Stimulated activated CD8-positive, alpha-beta memory T cell treated with anti-CD3 and anti-CD28 coated beads, Interleukin-15, amount 100 ng/mL, for 24 hours (primary cell): ENCODE measurements at regions not wholly inside any gene's neighbourhood (a gene's known extent, or its start where the extent isn't known, plus 50 kb on each side); places are given as distances from the start of the nearest gene placed in this dataset.

Experiments used
- DNase-seq: peaks from one replicate; pipeline ENCODE4 v3.0.0-alpha.2; 2020; ENCODE audit warnings: low read depth

DNA sequence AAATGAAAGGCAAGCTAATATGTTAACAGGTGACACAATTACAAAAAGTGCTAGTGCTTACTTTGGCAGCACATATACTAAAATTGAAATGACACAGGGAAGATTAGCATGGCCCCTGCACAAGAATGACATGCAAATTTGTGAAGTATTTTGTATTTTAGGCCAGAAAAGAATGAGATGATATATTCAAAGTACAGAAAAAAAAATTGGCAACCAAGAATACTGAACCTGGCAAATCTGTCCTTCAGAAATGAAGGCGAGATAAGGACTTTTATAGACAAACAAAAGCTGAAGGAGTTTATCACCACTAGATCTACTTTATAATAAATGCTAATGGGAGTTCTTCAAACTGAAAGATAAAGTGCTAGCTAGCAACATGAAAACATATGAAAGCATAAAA, 350.0 kb upstream of the POU3F1 start:
- no peak for DNase-seq

DNA sequence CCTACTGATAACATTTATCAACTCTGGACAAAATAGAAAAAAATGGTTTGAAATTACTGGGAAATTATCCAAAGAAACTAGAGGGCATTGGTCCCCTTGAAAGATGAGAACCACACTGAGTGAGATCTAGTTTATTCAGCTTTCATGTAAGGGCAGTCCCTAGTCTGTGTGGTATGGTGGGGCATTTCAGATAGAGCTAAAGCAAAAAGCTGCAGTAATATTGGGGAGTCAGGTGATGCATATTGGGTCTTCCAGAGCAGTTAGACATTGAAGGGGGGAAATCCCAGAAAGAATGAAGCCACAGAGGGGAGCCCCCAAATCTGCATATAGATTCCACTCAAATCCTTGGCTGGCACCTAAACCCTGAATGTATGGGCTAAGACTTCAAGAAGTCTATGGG, 347.7 kb upstream of the POU3F1 start:
- DNase-seq, result no peak

- DNase-seq, result no peak
These were observed 346.3 kb upstream of the POU3F1 start for GRCh38 chr1:38392861-38393260.

- DNase-seq, result no peak
These were observed 334.7 kb upstream of the POU3F1 start for GRCh38 chr1:38381256-38381655.

DNA sequence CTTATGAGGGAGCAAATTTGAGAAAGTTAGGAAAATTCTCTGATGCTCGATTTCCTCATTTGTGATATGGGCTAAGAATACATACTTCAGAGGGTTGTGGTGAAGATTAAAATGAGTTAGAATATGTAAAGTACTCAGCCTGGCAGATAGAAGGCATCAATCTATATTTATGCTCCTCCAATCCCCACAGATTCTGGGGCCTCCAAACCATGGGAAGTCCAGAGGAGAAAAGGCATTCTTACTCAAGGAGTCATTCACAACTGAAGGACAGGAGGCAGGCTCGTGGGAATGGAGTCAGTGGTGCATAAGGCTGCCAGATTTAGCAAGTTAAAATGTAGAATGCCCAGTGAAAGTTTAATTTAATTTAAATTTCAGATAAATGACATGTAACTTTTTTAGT, 330.0 kb upstream of the POU3F1 start:
- no peak for DNase-seq

- DNase-seq, result no peak
These were observed 328.4 kb upstream of the POU3F1 start for GRCh38 chr1:38375035-38375434.

- no peak for DNase-seq
These were observed 324.9 kb upstream of the POU3F1 start for GRCh38 chr1:38371505-38371844.

GRCh38 chr1:38370716-38371504, 324.3 kb upstream of the POU3F1 start:
- DNase-seq, result no peak

- DNase-seq, result no peak
These were observed 318.6 kb upstream of the POU3F1 start for GRCh38 chr1:38365242-38365641.

- DNase-seq, result no peak
These were observed 315.0 kb upstream of the POU3F1 start for GRCh38 chr1:38361566-38361965.

DNA sequence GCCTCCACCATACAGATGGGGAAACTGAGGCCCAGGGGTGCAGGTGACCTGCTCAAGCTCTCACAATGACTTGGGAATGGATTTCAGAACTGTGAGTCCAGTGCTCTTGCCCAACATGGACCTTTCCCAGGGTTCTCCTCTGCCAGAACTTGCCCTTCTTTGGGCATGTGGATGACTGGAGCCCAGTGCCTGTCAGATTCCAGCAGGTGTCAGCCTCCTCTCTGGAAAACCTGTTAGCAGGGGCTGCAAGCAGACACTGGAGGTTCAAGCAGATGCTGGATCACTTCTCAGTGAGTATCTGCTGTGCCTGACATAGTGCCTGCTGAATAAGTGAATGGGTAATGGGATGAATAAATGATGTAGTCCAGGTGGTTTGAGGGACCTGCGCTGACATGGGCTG, 314.2 kb upstream of the POU3F1 start:
- DNase-seq, result no peak

DNA sequence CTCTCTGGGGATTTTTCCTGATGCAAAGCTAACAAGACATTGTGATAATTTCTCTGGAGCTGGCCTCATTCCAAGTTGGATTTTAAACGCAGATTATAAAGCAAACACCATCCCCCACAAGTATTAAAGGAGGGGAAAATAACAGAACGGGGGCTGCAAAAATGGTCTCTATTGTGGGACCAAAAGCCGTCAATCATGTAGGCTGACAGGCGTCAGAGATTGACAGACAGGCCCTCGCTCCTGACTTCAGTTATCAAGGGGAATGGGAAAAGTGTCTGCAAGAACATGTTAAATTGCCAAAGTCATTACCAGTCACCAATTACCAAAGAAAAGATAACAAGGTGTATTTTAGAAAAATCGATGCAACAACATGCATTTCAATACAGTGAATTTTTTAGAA, 307.4 kb upstream of the POU3F1 start:
- DNase-seq, result no peak

DNA sequence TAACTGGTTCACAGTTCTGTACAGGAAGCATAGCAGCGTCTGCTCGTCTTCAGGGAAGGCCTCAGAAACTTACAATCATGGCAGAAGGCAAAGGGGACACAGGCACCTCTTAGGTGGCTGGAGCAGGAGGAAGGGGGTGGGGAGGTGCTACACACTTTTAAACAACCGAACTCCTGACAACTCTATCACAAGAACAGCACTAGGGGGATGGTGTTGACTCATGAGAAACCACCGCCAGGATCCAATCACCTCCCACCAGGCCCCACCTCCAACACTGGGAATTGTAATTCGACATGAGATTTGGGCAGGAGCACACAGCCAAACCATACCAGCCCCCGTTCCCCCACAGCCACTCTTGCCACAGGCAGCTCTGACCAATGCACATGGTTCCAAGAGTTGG, 306.3 kb upstream of the POU3F1 start:
- no peak for DNase-seq

- DNase-seq, result no peak
These were observed 301.0 kb upstream of the POU3F1 start for GRCh38 chr1:38347446-38348175.

DNA sequence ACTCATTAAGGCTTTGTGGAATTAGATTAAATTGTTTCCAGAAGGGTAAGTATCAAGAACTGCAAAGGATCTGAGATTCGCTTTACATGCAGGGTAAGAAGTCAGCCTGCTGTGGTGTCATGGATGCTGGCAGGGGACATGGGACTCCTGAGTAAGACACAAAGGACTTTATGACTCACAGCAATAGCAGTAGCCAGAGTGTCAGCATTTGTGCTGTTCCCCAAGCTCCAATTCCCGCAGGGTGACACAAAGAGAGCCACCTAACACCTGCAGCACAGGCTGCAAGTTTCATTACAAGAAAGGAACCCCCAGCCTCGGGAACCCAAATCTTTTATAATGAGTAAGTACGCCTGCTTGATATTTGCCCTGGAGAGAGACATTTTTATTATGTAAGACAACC, 298.1 kb upstream of the POU3F1 start:
- no peak for DNase-seq

DNA sequence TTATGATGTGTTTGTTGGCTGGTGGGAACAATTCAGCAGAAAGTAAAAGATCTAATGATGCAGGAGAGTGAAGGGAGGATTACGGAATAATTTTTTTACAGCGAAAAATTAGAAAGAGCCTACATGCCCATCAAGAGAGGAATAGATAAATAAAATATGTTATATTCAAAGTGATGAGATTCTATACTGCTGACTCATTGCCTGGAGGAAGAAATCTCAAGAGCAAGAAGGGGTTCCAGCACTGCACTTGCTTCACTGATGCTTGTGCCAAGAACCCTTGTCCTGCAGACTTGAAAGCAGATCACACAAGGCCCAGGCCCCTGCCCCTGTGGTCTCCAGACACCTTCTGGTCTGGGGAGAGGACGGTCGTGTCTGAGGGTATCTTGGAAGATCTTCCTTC, 295.1 kb upstream of the POU3F1 start:
- DNase-seq, result no peak

DNA sequence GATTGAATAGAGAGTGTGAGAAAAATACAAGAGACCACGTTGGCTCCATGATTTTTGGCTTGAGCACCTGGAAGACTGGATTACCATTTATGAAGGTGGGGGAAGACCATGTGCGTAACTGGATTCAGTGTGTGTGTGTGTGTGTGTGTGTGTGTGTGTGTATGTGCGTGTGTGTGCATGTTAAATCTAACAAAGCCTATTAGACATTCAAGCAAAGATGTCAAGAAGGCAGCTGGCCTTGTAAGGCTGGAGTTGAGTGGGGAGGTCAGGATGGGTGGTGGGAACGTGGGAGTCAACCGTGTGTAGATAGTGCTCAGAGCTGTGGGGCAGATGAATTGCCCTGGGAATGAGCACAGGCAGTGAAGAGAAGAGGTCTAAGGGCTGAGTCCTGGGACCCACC, 293.8 kb upstream of the POU3F1 start:
- no peak for DNase-seq

- DNase-seq, result no peak
These were observed 291.1 kb upstream of the POU3F1 start for GRCh38 chr1:38337711-38338110.

GRCh38 chr1:38336961-38337360, 290.4 kb upstream of the POU3F1 start:
- DNase-seq, result no peak

DNA sequence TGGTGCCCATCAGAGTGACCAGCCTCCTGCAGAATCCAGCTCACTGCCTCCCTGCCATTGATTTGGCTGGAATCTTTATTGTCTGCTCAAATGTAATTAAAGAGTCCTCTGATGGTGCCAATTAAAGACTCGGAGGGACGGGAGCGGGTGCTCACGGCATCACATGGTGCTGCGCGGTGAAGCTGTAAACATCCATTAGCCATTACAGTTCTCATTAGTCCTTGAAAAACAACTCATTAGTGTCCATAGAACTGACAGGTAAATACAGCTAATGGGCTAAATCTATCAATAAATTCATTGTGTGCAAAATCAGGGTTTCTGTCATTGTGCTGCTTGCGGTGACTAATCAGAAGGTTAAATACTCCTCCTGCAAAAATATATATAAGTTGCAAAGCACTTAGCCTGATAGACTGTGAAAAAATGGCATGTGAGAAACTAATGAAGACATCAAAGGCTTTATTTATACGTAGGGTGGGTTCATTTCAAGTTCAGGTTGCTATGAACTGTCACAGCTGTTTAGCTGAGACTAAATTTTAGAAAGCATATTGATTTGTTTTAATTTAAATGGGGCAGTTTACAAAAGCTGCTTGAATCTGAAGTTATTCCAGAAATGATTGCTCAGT, 289.8 kb upstream of the POU3F1 start:
- DNase-seq, result no peak

DNA sequence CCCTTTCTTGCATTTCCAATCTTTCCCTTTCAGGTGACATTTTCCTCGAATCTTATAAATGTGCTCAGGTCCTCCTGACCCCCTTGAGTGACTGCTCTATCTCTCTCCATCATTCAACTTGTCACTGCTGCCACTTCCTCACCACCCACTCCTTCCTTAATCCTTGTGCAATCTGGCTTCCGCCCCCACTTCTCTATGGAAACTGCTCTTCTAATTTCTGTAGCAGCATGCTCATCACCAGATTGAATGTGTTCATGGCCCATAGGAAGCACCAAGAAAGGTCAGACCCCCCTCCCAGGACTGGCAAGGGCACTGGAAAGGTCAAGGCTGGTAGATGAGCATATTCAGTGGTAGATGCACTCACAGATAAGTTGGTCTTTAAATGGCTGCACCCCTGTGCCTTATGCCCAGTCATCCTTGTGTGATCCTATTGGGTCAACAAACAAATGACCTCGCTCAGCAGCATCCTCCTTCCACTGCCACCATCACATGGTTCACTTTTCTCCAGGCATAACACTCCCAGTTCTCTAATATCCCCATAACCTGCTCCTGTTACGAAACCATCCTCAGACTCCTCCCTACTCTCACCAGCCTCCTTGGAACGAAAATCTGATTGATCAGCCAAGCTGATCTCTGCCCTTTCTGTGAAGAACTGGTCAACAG, 288.5 kb upstream of the POU3F1 start:
- DNase-seq, result no peak

DNA sequence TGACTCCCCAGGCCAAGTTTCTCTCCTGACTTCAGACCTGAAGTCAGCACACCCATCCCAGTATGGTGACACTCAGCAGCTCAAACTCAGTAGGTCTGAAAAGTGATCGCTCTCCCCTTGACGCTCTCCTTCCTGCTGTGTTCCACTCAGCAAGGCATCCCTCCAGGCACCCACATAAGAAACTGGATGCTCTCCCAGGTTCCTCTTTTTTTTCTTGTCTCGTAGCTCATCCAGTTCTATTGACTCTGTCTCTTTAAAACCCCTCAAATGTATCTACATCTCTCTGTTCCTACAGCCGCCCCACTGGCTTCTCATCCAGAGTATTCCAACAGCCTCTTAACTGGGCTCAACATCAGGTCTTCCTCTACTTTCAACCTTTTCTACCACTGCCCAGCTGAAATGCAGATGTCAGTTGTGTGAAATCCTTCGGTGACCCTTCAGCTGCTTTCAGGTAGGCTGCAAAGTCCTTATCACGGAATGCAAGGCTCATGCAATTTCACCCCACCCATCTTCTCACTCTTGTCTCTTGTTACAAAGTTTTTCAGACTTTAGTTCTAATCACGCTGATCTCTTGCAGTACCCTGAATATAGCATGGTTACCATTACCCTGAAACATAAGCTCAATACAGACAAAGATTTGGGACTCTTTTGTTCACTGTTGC, 286.2 kb upstream of the POU3F1 start:
- DNase-seq, result no peak
